ENCODE measurements at regions not wholly inside any gene's neighbourhood (a gene's known extent, or its start where the extent isn't known, plus 50 kb on each side); places are given as distances from the start of the nearest gene placed in this dataset.

DNA sequence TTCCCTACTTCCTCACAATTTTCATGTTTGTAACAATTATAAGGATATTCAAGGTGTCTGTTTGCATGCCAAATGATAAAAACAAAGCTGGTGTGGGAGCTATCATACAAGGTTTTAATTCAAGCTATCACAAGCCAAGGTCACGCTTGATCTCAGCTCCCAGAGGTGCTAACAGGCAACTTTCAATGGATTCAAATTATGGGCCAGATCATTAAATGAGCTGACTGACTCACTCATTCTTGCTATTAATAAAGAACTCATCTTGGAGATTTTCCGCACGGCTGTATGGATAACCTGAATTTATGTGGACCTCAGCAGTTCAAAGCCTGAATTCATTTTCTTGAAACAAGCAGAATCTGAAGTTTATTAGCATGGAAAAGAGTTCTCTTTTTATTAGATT is 267.3 kb upstream of the CDH6 start:
- Histone ChIP-seq H2BK15ac (ENCODE audit: low read depth, low read length) (no peak overlapping the region), H2BK120ac (ENCODE audit: low read depth, low read length, poor library complexity, severe bottlenecking) (no peak overlapping the region), H2BK12ac (ENCODE audit: insufficient read length, low read depth, low read length) (no peak overlapping the region), H3K27me3 (ENCODE audit: insufficient read depth, low read length) (no peaks in the 10 kb centered on the region), H4K5ac (ENCODE audit: insufficient read length, low read depth, low read length) (no peak overlapping the region), H3K18ac (ENCODE audit: insufficient read length, low read depth, low read length) (no peak overlapping the region), H3K79me1 (ENCODE audit: insufficient read depth, low read depth, low read length, poor library complexity, severe bottlenecking) (no peaks in the 10 kb centered on the region), H3T11ph (ENCODE audit: low read length) (no peak overlapping the region), H3K4me1 (ENCODE audit: insufficient read depth, low read length) (no peaks in the 10 kb centered on the region; the same call in 1 of the 2 replicates), H3K23me2 (ENCODE audit: insufficient read length, low read depth, low read length, poor library complexity, severe bottlenecking) (no peaks in the 10 kb centered on the region), H3K9ac (ENCODE audit: extremely low read depth, insufficient read length, low read length) (no peak overlapping the region), H3K27ac (ENCODE audit: insufficient read length, low read depth, low read length) (no peak overlapping the region), H3K4me2 (ENCODE audit: insufficient read depth, insufficient read length, low read length) (no peak overlapping the region), H4K91ac (ENCODE audit: insufficient read length, low read depth, low read length) (no peak overlapping the region), H3K23ac (ENCODE audit: insufficient read length, low read depth, low read length) (no peak overlapping the region), H2BK5ac (ENCODE audit: insufficient read length, low read length) (no peak overlapping the region), H4K8ac (replicated peaks; ENCODE audit: insufficient read length, low read depth, low read length) (no peak overlapping the region), H3K56ac (ENCODE audit: insufficient read length, low read depth, low read length) (no peak overlapping the region), H3K4ac (ENCODE audit: low read depth, low read length) (no peak overlapping the region), H4K20me1 (ENCODE audit: control insufficient read depth, insufficient read depth, insufficient read length) (no peaks in the 10 kb centered on the region), H2AK5ac (ENCODE audit: insufficient read length, low read length) (no peak overlapping the region), H2BK20ac (ENCODE audit: low read depth, low read length, poor library complexity, severe bottlenecking) (no peak overlapping the region), H3K14ac (ENCODE audit: insufficient read depth, low read length) (no peak overlapping the region), H3K79me2 (ENCODE audit: insufficient read depth, low read length) (no peaks in the 10 kb centered on the region), H3K9me3 (ENCODE audit: control insufficient read depth, low read depth, low read length) (no peaks in the 10 kb centered on the region), H2AFZ (ENCODE audit: low read length) (no peak overlapping the region)
- TF ChIP-seq CTCF (conservative IDR thresholded peaks at IDR 0.05), result no peak
- no peaks in the 10 kb centered on the region for H3K27me3 Mint-ChIP-seq (ENCODE audit: low read depth)
- WGBS (ENCODE audit: extremely low coverage, insufficient read length, low lambda C conversion rate), result no CpG with 5 or more reads among the region's 3 CpGs
- no peaks in the 10 kb centered on the region for H3K4me1 Mint-ChIP-seq
- no peak overlapping the region for H3K4me3 Mint-ChIP-seq
- H3K27ac Mint-ChIP-seq, result no peak overlapping the region
- H3K9me3 Mint-ChIP-seq, result peaks cover 2 to 5% of the 10 kb centered on the region in 2 experiments; a peak in 1 of 5 replicates
- H3K36me3 Mint-ChIP-seq (ENCODE audit: insufficient read depth in 1 of 3, low read depth in 3 of 3), result peaks cover 0 to 5% (median 0%) of the 10 kb centered on the region in 3 experiments; a peak in 1 of 7 replicates
- no peak for DNase-seq

Data from H9 (cell line).